ENCODE measurements at regions not wholly inside any gene's neighbourhood (a gene's known extent, or its start where the extent isn't known, plus 50 kb on each side); places are given as distances from the start of the nearest gene placed in this dataset.

DNA sequence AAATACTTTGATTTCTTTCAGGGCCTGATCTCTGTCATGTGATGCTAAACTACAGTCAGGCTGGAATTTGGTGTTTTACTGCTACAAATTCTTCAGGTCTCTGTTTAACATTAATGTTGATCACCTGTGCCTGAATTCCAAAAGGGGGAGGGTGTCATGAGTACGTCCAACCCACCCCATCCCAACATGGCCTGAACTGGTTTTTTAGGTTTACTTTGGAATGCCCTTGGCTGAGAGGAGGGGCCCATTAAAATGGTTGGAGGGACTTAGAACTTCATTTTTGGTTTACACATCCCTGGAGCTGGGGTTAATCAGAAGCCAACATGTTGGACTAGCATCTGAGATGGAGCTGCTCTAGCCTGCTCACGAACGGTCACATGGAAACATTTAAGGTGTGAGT lies 60.8 kb upstream of the CFAP46 start:
- no peak for TF ChIP-seq POLR2A (IDR thresholded peaks at IDR 0.05)
- TF ChIP-seq, protein P1, sequence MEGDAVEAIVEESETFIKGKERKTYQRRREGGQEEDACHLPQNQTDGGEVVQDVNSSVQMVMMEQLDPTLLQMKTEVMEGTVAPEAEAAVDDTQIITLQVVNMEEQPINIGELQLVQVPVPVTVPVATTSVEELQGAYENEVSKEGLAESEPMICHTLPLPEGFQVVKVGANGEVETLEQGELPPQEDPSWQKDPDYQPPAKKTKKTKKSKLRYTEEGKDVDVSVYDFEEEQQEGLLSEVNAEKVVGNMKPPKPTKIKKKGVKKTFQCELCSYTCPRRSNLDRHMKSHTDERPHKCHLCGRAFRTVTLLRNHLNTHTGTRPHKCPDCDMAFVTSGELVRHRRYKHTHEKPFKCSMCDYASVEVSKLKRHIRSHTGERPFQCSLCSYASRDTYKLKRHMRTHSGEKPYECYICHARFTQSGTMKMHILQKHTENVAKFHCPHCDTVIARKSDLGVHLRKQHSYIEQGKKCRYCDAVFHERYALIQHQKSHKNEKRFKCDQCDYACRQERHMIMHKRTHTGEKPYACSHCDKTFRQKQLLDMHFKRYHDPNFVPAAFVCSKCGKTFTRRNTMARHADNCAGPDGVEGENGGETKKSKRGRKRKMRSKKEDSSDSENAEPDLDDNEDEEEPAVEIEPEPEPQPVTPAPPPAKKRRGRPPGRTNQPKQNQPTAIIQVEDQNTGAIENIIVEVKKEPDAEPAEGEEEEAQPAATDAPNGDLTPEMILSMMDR (IDR thresholded peaks at IDR 0.05): no peak
- TF ChIP-seq POLR2AphosphoS5 (IDR thresholded peaks at IDR 0.05): no peak
- TF ChIP-seq EP300 (IDR thresholded peaks at IDR 0.05; ENCODE audit: low read depth): no peak
